WTC11 (cell line): ENCODE measurements at regions not wholly inside any gene's neighbourhood (a gene's known extent, or its start where the extent isn't known, plus 50 kb on each side); places are given as distances from the start of the nearest gene placed in this dataset.

Experiments
- ATAC-seq: fragments of 200-7000 bp; cut with Tn5 transposase; 2 replicates; pipeline ENCODE4 v1.10.0; 2021; ENCODE audit warnings: mild to moderate bottlenecking, moderate library complexity
- CTCF ChIA-PET: fragments of 300-600 bp; sonication (Branson Sonifier 250); formaldehyde crosslinking; loops from one replicate; lab custom pipeline; 2021; ENCODE audit warnings: antibody characterized with exemption; lab: Charles Lee
- POLR2A ChIA-PET: fragments of 350-600 bp; sonication (Branson Sonifier 250); formaldehyde crosslinking; loops from one replicate; lab custom pipeline; 2021; ENCODE audit warnings: antibody characterized with exemption; lab: Charles Lee
- DNase-seq: peaks from one replicate; pipeline ENCODE4 v3.0.0; 2021; ENCODE audit warnings: low spot score
- H3K27ac Mint-ChIP-seq: 2 replicates; pipeline ENCODE4 v1.8.0; 2021; ENCODE audit warnings: mixed read lengths
- H3K27me3 Mint-ChIP-seq: 2 replicates; pipeline ENCODE4 v1.8.0; 2021; ENCODE audit warnings: low read depth, mild to moderate bottlenecking, moderate library complexity, mixed read lengths
- H3K36me3 Mint-ChIP-seq: 2 replicates; pipeline ENCODE4 v1.8.0; 2021; ENCODE audit warnings: mixed read lengths
- H3K4me1 Mint-ChIP-seq: 2 replicates; pipeline ENCODE4 v1.8.0; 2022; ENCODE audit warnings: mixed read lengths
- H3K4me3 Mint-ChIP-seq: 2 replicates; pipeline ENCODE4 v1.8.0; 2021; ENCODE audit warnings: mild to moderate bottlenecking, moderate library complexity, mixed read lengths
- H3K9me3 Mint-ChIP-seq: 2 replicates; pipeline ENCODE4 v1.8.0; 2021; ENCODE audit warnings: mixed read lengths
- CREB1 ChIP-seq: sonication (generic); formaldehyde crosslinking; IDR thresholded peaks from 2 replicates; pipeline ENCODE4 v1.8.0; 2023; ENCODE audit warnings: mild to moderate bottlenecking, missing genetic modification reagents
- E2F1 ChIP-seq: sonication (generic); formaldehyde crosslinking; IDR thresholded peaks from 2 replicates; pipeline ENCODE4 v1.8.0; 2022; ENCODE audit warnings: mild to moderate bottlenecking, missing genetic modification reagents
- EMX1 ChIP-seq: fragments of 250-450 bp; sonication (Bioruptor Pico); IDR thresholded peaks from 2 replicates; pipeline ENCODE4 v1.8.0; 2021; ENCODE audit warnings: mild to moderate bottlenecking
- ESRRA ChIP-seq: sonication (generic); formaldehyde crosslinking; IDR thresholded peaks from 2 replicates; pipeline ENCODE4 v1.8.1; 2022; ENCODE audit warnings: mild to moderate bottlenecking, missing genetic modification reagents, borderline replicate concordance
- ETV6 ChIP-seq: sonication (generic); formaldehyde crosslinking; IDR thresholded peaks from 2 replicates; pipeline ENCODE4 v1.8.1; 2022; ENCODE audit warnings: mild to moderate bottlenecking, missing genetic modification reagents
- GRHL2 ChIP-seq: fragments of 250-450 bp; sonication (Bioruptor Pico); IDR thresholded peaks from 2 replicates; pipeline ENCODE4 v1.8.0; 2022; ENCODE audit warnings: mild to moderate bottlenecking, moderate library complexity; ENCODE audit not compliant: insufficient replicate concordance, severe bottlenecking
- HMGXB4 ChIP-seq: sonication (generic); formaldehyde crosslinking; IDR thresholded peaks from 2 replicates; pipeline ENCODE4 v1.8.1; 2023; ENCODE audit warnings: mild to moderate bottlenecking, moderate library complexity, missing genetic modification reagents
- KAT7 ChIP-seq: sonication (generic); formaldehyde crosslinking; IDR thresholded peaks from 2 replicates; pipeline ENCODE4 v1.8.1; 2023; ENCODE audit warnings: missing genetic modification reagents, mild to moderate bottlenecking, borderline replicate concordance
- MAX ChIP-seq: sonication (generic); formaldehyde crosslinking; IDR thresholded peaks from 2 replicates; pipeline ENCODE4 v1.8.0; 2022; ENCODE audit warnings: mild to moderate bottlenecking, missing genetic modification reagents
- RORB ChIP-seq: fragments of 250-450 bp; sonication (Bioruptor Pico); IDR thresholded peaks from 2 replicates; pipeline ENCODE4 v1.9.0; 2021; ENCODE audit warnings: mild to moderate bottlenecking
- ZNF317 ChIP-seq: sonication (generic); formaldehyde crosslinking; IDR thresholded peaks from 2 replicates; pipeline ENCODE4 v1.8.1; 2023; ENCODE audit warnings: low read depth, mild to moderate bottlenecking, moderate library complexity, missing genetic modification reagents, borderline replicate concordance
- ZNF396 ChIP-seq: fragments of 250-450 bp; sonication (Bioruptor Pico); IDR thresholded peaks from 2 replicates; pipeline ENCODE4 v1.8.0; 2021; ENCODE audit warnings: mild to moderate bottlenecking, moderate library complexity, borderline replicate concordance
- ZNF416 ChIP-seq: fragments of 250-450 bp; sonication (Bioruptor Pico); IDR thresholded peaks from 2 replicates; pipeline ENCODE4 v1.9.0; 2021; ENCODE audit warnings: mild to moderate bottlenecking, inconsistent platforms
- ZNF423 ChIP-seq: fragments of 250-450 bp; sonication (Bioruptor Pico); IDR thresholded peaks from 2 replicates; pipeline ENCODE4 v2.1.2; 2022; ENCODE audit warnings: mild to moderate bottlenecking, moderate library complexity
- ZNF425 ChIP-seq: fragments of 250-450 bp; sonication (Bioruptor Pico); conservative IDR thresholded peaks from 2 replicates; pipeline ENCODE4 v1.9.0; 2021; ENCODE audit warnings: mild to moderate bottlenecking
- ZNF671 ChIP-seq: fragments of 250-450 bp; sonication (Bioruptor Pico); IDR thresholded peaks from 2 replicates; pipeline ENCODE4 v1.8.0; 2021; ENCODE audit warnings: mild to moderate bottlenecking
- TF ChIP-seq, protein P1 (sequence below): sonication (generic); formaldehyde crosslinking; IDR thresholded peaks from 2 replicates; pipeline ENCODE4 v1.8.1; 2022; ENCODE audit warnings: low read depth, missing genetic modification reagents, borderline replicate concordance
- TF ChIP-seq, protein P2 (sequence below): sonication (generic); formaldehyde crosslinking; conservative IDR thresholded peaks from 2 replicates; pipeline ENCODE4 v1.8.1; 2023; ENCODE audit warnings: mild to moderate bottlenecking, low read depth, missing genetic modification reagents, moderate library complexity
- TF ChIP-seq, protein P3 (sequence below): sonication (generic); formaldehyde crosslinking; IDR thresholded peaks from 2 replicates; pipeline ENCODE4 v1.8.1; 2022; ENCODE audit warnings: low read depth, mild to moderate bottlenecking, moderate library complexity, missing genetic modification reagents, borderline replicate concordance
- TF ChIP-seq, protein P4 (sequence below): fragments of 250-450 bp; sonication (Bioruptor Pico); IDR thresholded peaks from 2 replicates; pipeline ENCODE4 v1.9.0; 2021; ENCODE audit warnings: moderate library complexity, mild to moderate bottlenecking, inconsistent platforms, borderline replicate concordance

- TF ChIP-seq ZNF317 (CRISPR knock-in tag) (no peak), HMGXB4 (CRISPR knock-in tag) (no peak), ETV6 (CRISPR knock-in tag) (no peak), GRHL2 (CRISPR knock-in tag) (no peak), ZNF671 (no peak), MAX (CRISPR knock-in tag) (no peak), EMX1 (no peak), ESRRA (CRISPR knock-in tag) (no peak), ZNF396 (CRISPR knock-in tag) (no peak)
- TF ChIP-seq, protein P1, sequence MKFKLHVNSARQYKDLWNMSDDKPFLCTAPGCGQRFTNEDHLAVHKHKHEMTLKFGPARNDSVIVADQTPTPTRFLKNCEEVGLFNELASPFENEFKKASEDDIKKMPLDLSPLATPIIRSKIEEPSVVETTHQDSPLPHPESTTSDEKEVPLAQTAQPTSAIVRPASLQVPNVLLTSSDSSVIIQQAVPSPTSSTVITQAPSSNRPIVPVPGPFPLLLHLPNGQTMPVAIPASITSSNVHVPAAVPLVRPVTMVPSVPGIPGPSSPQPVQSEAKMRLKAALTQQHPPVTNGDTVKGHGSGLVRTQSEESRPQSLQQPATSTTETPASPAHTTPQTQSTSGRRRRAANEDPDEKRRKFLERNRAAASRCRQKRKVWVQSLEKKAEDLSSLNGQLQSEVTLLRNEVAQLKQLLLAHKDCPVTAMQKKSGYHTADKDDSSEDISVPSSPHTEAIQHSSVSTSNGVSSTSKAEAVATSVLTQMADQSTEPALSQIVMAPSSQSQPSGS: no peak
- DNase-seq (no peak), ATAC-seq (no peak)
- no peaks in the 10 kb centered on the region for H3K9me3 Mint-ChIP-seq
- no peaks in the 10 kb centered on the region for H3K27me3 Mint-ChIP-seq
- H3K36me3 Mint-ChIP-seq: no peaks in the 10 kb centered on the region
- H3K4me1 Mint-ChIP-seq: peaks cover 47% of the 10 kb centered on the region
- ChIA-PET CTCF (no interaction called here), POLR2A (no interaction called here)
- no peak overlapping the region for H3K4me3 Mint-ChIP-seq
- H3K27ac Mint-ChIP-seq: no peak overlapping the region
Observed at GRCh38 chr3:171954690-171955383, 84.5 kb upstream of the FNDC3B start.

- H3K27ac Mint-ChIP-seq: no peak overlapping the region
- TF ChIP-seq ZNF416 (CRISPR knock-in tag) (no peak), ZNF425 (CRISPR knock-in tag) (no peak), E2F1 (CRISPR knock-in tag) (no peak), RORB (CRISPR knock-in tag) (no peak), KAT7 (CRISPR knock-in tag) (no peak), ZNF423 (CRISPR knock-in tag) (no peak), CREB1 (CRISPR knock-in tag) (no peak)
- TF ChIP-seq, protein P2, sequence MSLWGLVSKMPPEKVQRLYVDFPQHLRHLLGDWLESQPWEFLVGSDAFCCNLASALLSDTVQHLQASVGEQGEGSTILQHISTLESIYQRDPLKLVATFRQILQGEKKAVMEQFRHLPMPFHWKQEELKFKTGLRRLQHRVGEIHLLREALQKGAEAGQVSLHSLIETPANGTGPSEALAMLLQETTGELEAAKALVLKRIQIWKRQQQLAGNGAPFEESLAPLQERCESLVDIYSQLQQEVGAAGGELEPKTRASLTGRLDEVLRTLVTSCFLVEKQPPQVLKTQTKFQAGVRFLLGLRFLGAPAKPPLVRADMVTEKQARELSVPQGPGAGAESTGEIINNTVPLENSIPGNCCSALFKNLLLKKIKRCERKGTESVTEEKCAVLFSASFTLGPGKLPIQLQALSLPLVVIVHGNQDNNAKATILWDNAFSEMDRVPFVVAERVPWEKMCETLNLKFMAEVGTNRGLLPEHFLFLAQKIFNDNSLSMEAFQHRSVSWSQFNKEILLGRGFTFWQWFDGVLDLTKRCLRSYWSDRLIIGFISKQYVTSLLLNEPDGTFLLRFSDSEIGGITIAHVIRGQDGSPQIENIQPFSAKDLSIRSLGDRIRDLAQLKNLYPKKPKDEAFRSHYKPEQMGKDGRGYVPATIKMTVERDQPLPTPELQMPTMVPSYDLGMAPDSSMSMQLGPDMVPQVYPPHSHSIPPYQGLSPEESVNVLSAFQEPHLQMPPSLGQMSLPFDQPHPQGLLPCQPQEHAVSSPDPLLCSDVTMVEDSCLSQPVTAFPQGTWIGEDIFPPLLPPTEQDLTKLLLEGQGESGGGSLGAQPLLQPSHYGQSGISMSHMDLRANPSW: no peak
- TF ChIP-seq, protein P3, sequence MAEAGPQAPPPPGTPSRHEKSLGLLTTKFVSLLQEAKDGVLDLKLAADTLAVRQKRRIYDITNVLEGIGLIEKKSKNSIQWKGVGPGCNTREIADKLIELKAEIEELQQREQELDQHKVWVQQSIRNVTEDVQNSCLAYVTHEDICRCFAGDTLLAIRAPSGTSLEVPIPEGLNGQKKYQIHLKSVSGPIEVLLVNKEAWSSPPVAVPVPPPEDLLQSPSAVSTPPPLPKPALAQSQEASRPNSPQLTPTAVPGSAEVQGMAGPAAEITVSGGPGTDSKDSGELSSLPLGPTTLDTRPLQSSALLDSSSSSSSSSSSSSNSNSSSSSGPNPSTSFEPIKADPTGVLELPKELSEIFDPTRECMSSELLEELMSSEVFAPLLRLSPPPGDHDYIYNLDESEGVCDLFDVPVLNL (CRISPR knock-in tag): no peak
- TF ChIP-seq, protein P4, sequence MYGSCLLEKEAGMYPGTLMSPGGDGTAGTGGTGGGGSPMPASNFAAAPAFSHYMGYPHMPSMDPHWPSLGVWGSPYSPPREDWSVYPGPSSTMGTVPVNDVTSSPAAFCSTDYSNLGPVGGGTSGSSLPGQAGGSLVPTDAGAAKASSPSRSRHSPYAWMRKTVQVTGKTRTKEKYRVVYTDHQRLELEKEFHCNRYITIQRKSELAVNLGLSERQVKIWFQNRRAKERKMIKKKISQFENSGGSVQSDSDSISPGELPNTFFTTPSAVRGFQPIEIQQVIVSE: no peak
- peaks cover 50% of the 10 kb centered on the region for H3K4me1 Mint-ChIP-seq
- no peaks in the 10 kb centered on the region for H3K36me3 Mint-ChIP-seq
- ATAC-seq (no peak), DNase-seq (no peak)
- CTCF ChIA-PET: no interaction called here
- POLR2A ChIA-PET: no interaction called here
- H3K4me3 Mint-ChIP-seq: no peak overlapping the region
- H3K27me3 Mint-ChIP-seq: no peaks in the 10 kb centered on the region
- no peaks in the 10 kb centered on the region for H3K9me3 Mint-ChIP-seq
Observed at GRCh38 chr3:171955598-171955997, 83.8 kb upstream of the FNDC3B start.
